GM12872 (cell line): ENCODE measurements at regions not wholly inside any gene's neighbourhood (a gene's known extent, or its start where the extent isn't known, plus 50 kb on each side); places are given as distances from the start of the nearest gene placed in this dataset.

ENCODE experiments used
- TF ChIP-seq, protein P1 (sequence below): IDR thresholded peaks from 3 replicates; pipeline ENCODE4 v1.5.1; 2011; ENCODE audit warnings: low read depth, mild to moderate bottlenecking, low read length, moderate library complexity; ENCODE audit not compliant: insufficient read depth

DNA sequence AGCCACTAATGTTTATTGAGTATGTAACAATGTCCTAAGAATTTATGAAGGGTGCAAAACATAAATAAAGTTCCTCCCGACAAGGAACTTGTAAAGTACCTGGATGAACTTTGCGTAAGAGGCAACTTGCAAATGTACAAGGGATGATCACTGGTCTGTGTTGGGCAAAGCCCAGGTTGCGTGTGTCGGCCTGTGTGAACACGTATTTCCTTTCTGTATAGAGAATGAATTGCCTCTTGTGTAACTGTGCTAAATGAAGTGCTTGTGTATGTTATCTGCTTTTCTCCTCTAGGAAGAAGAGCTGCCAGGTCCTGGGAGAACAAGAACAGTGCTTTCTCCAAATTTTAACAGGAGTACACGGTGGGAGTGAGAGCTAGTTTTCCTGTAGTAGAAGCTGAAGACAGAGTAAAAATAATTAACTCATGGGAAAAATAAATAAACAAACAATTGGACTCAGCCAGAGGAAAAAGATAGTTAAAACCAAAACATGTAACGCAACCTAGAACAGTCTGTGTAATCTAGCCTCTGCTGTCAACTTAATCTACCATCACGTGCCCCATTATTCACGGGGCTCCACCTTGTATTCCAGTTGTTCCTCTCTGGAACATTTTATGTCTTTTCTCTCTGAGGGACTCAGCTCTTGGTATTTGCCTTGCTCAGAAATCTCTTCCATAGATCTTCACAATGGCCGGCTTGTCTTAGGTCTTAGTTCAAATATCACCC is 83.7 kb upstream of the RASGRP1 start:
- TF ChIP-seq, protein P1, sequence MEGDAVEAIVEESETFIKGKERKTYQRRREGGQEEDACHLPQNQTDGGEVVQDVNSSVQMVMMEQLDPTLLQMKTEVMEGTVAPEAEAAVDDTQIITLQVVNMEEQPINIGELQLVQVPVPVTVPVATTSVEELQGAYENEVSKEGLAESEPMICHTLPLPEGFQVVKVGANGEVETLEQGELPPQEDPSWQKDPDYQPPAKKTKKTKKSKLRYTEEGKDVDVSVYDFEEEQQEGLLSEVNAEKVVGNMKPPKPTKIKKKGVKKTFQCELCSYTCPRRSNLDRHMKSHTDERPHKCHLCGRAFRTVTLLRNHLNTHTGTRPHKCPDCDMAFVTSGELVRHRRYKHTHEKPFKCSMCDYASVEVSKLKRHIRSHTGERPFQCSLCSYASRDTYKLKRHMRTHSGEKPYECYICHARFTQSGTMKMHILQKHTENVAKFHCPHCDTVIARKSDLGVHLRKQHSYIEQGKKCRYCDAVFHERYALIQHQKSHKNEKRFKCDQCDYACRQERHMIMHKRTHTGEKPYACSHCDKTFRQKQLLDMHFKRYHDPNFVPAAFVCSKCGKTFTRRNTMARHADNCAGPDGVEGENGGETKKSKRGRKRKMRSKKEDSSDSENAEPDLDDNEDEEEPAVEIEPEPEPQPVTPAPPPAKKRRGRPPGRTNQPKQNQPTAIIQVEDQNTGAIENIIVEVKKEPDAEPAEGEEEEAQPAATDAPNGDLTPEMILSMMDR, result no peak

DNA sequence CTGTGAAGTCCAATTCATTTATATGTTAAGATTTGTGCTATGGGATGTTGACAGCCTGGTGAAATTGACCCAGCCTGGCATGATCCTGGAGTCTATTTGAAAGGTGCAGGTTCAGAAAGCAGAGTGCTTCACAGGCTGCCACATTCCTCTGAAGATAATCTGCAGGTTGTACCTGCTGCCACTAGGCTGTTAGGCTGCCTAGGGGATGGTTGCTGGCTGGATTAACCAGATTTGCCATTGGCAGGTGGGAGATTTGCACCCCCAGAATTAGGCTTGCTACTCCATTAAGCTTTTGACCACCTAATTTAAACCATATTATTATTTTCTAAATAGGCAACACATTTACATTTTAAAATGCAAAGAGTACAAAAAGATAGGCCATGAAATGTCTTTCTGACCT is 85.8 kb upstream of the RASGRP1 start:
- TF ChIP-seq, protein P1, result peak; percentile 35; the same call in 1 of the 3 replicates

DNA sequence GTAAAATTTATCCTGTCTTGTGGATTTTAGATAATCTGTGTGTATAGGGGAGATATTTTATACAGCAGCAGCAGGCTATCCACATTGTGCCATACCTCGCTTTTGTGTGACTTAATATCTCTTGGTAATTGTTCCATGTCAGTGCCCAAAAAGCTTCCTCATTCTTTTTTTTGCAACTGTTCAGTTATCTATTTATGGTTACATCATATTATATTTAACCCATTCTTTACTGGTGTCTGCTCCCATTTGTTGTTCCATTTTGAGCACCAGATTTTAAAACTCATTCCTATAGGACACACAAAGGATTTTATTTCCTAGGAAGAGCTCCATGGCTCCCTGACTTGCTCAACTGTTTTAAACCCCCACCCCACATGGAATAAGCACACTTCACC is 86.3 kb upstream of the RASGRP1 start:
- TF ChIP-seq, protein P1, result no peak

DNA sequence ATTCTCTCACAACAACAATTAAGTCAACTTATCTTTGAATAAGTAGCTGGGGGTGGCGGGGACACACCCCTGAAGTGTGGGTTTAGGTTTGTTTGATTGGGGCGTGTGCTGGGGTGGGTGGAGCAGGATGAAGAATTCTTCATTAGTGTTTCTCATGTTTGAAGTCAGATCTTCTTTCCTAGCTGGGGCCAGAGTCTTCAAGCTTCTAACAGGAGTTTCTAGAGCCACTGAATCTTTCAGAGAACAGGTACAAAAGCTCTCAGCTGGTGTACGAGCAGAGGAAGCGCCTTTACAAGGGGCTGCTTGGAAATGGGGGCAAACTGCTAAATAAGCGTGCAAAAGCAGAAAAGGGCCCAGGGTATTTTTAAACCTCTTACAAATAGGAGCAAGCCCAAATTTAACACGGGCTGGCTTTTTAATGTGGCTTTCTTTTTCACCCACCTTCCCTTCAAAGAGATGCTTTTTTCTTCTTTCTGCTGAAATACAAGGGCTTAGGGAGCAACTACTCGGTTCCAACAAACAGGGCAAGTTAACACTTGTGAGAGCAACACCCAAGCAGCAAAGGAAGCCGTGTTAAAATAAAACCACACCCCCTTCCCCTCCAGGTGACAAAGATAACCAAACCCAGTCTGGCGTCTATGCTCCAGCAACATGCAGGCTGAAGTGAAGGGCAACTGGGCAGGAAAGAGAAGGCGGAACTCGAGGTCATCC is 86.9 kb upstream of the RASGRP1 start:
- TF ChIP-seq, protein P1, result no peak

DNA sequence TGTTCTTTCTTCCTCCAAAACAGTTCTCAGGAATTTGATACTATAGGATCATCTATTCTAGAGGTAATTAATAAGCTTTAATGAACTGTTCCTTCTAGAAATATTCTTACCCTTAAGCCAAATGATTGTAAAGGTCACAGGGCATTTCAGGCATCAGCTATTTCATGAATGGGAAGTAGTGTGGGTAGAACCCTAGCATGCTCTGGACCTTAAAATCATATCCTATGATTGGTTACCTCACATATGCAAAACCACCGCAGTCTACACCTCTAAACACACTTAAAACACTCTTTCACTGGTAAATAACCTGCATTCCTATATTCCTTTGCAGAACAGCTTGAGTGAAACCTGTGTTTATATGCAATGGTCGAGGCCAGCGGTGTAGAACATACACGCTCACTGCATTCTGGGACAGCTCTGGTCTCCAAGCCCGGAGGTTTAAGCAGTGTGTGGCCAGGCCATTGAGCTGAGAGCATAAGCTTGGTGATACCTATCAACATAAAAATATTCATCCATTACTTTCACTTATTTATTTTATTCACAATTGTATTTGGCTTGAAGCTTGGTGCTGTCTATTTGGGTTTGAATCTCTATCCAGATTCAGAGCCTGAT is 87.7 kb upstream of the RASGRP1 start:
- TF ChIP-seq, protein P1, result no peak

DNA sequence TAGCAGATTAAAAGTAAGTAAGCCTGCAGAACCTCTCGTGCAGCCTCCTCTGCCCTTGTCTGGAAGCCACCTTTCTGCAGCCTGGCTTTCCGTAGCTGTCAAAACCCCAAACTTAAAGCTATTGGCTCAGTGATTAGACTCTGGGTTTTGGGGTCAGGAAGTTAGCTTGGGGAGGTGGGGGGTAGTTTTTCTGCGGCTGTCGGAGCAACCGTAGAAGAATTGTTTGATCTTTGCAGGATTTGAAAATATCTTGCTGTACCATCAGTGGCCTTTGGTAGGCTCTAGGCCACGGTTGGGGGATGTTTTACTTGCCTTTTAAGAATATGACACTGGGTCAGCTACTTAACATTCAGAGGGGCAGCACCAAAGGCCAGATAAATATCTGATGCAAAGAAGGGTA is 88.4 kb upstream of the RASGRP1 start:
- TF ChIP-seq, protein P1, result 0 out of 3 replicates have a peak, but pooled peaks have one; percentile 17

DNA sequence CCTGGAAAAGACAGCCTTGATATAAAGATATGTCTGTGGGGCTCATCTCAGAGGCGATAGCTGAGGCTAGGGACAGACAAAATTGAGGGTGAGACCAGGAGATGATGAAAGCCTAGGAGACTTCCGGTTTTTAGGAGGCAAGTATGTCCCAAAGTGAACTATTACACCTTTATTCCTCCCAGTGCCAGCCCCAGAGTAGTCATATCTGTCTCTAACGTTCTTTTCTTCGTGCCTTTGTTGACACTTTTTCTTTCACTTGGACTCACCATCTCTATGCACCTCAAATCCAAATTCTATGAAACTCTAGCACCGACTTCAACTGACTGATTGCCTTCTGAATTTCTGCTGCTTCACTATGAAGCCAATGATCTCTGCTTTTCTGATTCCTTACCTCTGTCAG is 93.8 kb upstream of the RASGRP1 start:
- TF ChIP-seq, protein P1, result no peak
